ENCODE measurements at regions not wholly inside any gene's neighbourhood (a gene's known extent, or its start where the extent isn't known, plus 50 kb on each side); places are given as distances from the start of the nearest gene placed in this dataset.
A peak's percentile ranks its signal among the peaks of the same experiment; 100 is the strongest.

DNA sequence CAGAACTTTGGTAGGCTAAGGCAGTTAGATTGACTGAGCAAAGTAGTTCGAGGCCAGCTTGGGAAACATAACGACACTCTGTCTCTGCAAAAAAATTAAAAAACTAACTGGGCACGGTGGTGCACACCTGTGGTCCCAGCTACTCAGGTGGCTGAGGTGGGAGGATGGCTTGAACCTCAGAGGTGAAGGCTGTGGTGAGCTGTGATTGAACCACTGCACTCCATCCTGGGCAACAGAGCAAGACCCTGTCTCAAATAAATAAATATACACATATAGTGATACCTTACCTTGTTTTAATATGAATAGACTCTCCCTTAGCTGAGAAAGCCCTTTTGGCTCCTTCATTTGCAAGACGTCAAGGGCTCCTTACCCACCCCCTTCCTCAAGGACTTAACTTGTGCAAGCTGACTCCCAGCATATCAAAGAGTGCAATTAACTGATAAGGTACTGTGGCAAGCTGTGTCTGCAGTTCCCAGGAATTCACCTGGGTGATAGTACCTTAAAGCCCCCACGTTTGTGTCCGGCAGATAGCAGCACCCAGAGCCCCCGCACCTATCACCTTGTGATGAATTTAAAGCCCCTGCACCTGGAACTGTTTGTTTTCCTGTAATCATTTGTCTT is 655.6 kb upstream of the GALNTL6 start:
- DNase-seq (ENCODE audit: low read depth): no peak
- TF ChIP-seq CTCF (conservative IDR thresholded peaks at IDR 0.05; ENCODE audit: control insufficient read depth, insufficient read depth, low read depth, low read length): no peak
- H3K4me3 ChIP-seq (ENCODE audit: control insufficient read depth, low read depth, low read length): no peak overlapping the region

DNA sequence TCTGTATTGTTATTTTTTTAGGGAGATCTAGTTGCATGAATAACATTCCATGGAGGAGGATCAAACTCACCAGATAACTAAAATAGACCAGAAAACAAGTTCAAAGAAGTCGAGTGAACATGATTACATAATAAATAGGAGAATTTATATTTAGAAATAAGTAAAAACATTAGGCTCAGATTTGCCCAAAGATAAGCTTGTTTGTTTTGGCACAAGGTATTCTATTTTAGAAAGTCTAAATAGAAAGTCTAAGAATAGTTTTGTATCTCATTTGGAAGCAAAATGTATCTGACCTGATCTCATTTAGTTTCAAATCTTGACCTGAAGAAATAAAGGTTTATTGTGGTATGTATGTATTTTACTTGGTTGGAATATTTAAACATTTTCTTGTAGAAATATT is 670.6 kb upstream of the GALNTL6 start:
- no peak for TF ChIP-seq CTCF (conservative IDR thresholded peaks at IDR 0.05; ENCODE audit: control insufficient read depth, insufficient read depth, low read depth, low read length)
- no peak overlapping the region for H3K4me3 ChIP-seq (ENCODE audit: control insufficient read depth, low read depth, low read length)
- no peak for DNase-seq (ENCODE audit: low read depth)

DNA sequence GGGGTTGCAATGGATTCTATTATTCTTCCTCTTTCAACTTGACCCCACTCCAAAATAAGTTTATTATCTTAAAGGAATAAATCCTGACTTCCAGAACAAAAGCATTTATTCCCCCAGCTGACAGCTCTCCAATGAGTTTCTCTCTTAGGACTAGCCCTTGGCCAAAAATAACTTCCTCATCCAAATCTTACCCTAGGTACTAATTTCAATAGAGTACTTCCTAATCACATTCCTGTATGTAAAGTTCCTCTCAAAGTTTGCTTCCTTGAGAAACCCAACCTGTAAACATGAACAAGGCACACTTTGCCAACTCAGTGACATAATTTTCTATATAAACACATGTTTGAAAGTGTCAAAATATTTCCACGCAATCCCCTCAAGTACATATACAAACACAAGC is 671.2 kb upstream of the GALNTL6 start:
- TF ChIP-seq CTCF (conservative IDR thresholded peaks at IDR 0.05; ENCODE audit: control insufficient read depth, insufficient read depth, low read depth, low read length): no peak
- DNase-seq (ENCODE audit: low read depth): no peak

GRCh38 chr4:171130256-171130801 is 682.9 kb upstream of the GALNTL6 start:
- no peak overlapping the region for H3K4me3 ChIP-seq (ENCODE audit: control insufficient read depth, low read depth, low read length)
- TF ChIP-seq CTCF (conservative IDR thresholded peaks at IDR 0.05; ENCODE audit: control insufficient read depth, insufficient read depth, low read depth, low read length): no peak
- no peak for DNase-seq (ENCODE audit: low read depth)

More for the DNA sequence above, 671.2 kb upstream of the GALNTL6 start:
- no peak overlapping the region for H3K4me3 ChIP-seq (ENCODE audit: control insufficient read depth, low read depth, low read length)

DNA sequence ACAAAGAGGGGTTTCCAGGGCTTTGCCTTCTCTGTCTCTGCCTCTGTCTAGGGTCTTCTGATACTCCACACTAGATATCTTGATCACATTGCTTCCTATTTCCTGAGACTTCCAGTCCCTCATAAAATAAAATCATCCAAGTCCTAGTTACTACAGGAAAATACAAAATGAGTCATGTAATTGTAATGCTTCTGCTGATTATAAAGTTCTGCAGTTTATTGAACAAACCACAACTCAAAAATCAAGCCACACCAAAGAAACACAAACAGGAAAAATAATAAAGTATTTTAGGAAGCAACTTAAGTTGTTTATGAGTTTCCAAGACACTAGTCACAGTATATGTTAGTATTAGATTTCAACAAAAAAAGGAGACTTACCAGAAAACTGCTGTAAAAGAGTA is 695.1 kb upstream of the GALNTL6 start:
- H3K4me3 ChIP-seq (ENCODE audit: control insufficient read depth, low read depth, low read length): no peak overlapping the region
- no peak for TF ChIP-seq CTCF (conservative IDR thresholded peaks at IDR 0.05; ENCODE audit: control insufficient read depth, insufficient read depth, low read depth, low read length)
- peak; percentile 1 for DNase-seq (ENCODE audit: low read depth)

DNA sequence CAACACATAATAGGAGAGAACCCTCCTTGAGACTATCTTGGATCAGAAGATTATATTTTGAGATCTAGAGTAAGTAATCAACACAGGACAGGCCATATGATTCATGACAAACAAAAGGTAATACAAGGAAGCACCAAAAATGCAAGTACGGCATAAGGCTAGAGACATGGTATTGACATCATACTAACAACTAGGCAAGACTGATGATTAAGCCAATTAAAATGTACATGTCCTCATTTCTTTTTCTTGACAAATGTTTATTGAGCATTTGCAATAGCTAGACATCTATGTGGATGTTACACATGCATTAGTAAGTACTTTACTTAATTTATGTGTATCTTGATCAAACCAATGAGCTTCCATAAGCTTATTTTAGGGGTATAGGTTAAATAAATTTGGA is 695.7 kb upstream of the GALNTL6 start:
- TF ChIP-seq CTCF (conservative IDR thresholded peaks at IDR 0.05; ENCODE audit: control insufficient read depth, insufficient read depth, low read depth, low read length): no peak
- no peak overlapping the region for H3K4me3 ChIP-seq (ENCODE audit: control insufficient read depth, low read depth, low read length)
- DNase-seq (ENCODE audit: low read depth): peak; percentile 2
